ENCODE measurements at regions not wholly inside any gene's neighbourhood (a gene's known extent, or its start where the extent isn't known, plus 50 kb on each side); places are given as distances from the start of the nearest gene placed in this dataset.

- BruUV-seq (replicated peaks) = no TSS peak
- CTCF ChIA-PET = interaction anchor here (2.0 to 3.0 kb wide), 5 partner anchors 9 to 347 kb away, joined by 5 to 37 read pairs (median 11); no protein-coding TSS in a partner anchor
- POLR2A ChIA-PET = interaction anchor here (1.6 kb wide), 1 partner anchor 41 kb away, joined by 4 read pairs; no protein-coding TSS in a partner anchor
- Histone ChIP-seq H3K9ac (replicated peaks; ENCODE audit: extremely low read depth, insufficient read depth, low read length) (no peak overlapping the region), H3K4me2 (ENCODE audit: insufficient read depth, low read length) (no peak overlapping the region), H3K36me3 (ENCODE audit: control insufficient read depth in 2 of 2, extremely low read depth in 1 of 2, insufficient read depth in 2 of 2, low read length in 2 of 2) (no peaks in the 10 kb centered on the region), H3K79me2 (ENCODE audit: control insufficient read depth, insufficient read depth, low read length) (no peaks in the 10 kb centered on the region), H3K27me3 (ENCODE audit: control insufficient read depth in 2 of 2, insufficient read depth in 2 of 2, low read length in 2 of 2) (no peaks in the 10 kb centered on the region), H4K20me1 (replicated peaks; ENCODE audit: control insufficient read depth, extremely low read depth, insufficient read depth, low read length) (no peaks in the 10 kb centered on the region), H2AFZ (ENCODE audit: low read depth, low read length) (no peak overlapping the region), H3K4me1 (ENCODE audit: control insufficient read depth, extremely low read depth, insufficient read depth, low read length) (peaks cover 19% of the 10 kb centered on the region), H3K9me3 (replicated peaks; ENCODE audit: control insufficient read depth, insufficient read depth, low read length) (no peaks in the 10 kb centered on the region), H3K4me3 (replicated peaks in 1 of 3; ENCODE audit: insufficient read depth in 1 of 3, low read depth in 1 of 3, low read length in 3 of 3) (no peak overlapping the region), H3K27ac (ENCODE audit: insufficient read depth, low read depth, low read length) (no peak overlapping the region), H3K9me1 (replicated peaks; ENCODE audit: control insufficient read depth, extremely low read depth, insufficient read depth, low read length) (no peaks in the 10 kb centered on the region)
- dilution Hi-C loops (cut with MboI; ENCODE audit: extremely low pct_ligation_motif_present, low sequenced_read_pairs) (no loop called here), intact Hi-C loops (cut with micrococcal nuclease) (no loop called here)
- no peak for TF ChIP-seq POLR2A (IDR thresholded peaks at IDR 0.05; ENCODE audit: low read depth, low read length)
- TF ChIP-seq EZH2 (IDR thresholded peaks at IDR 0.05; ENCODE audit: borderline replicate concordance, low read depth, low read length, severe bottlenecking) = no peak
- TF ChIP-seq CTCF (IDR thresholded peaks at IDR 0.05; ENCODE audit: extremely low read depth in 1 of 2, insufficient read depth in 1 of 2, low read depth in 1 of 2, low read length in 2 of 2) = no peak
- no peak for TF ChIP-seq FOS (IDR thresholded peaks at IDR 0.05; ENCODE audit: borderline replicate concordance, insufficient read depth, low read length)
- no peak for TF ChIP-seq POLR2AphosphoS5 (IDR thresholded peaks at IDR 0.05; ENCODE audit: insufficient read depth, low read depth, low read length)
- TF ChIP-seq GATA2 (IDR thresholded peaks at IDR 0.05; ENCODE audit: insufficient read depth, insufficient read length, low read depth, low read length) = no peak
- no peak for TF ChIP-seq JUN (IDR thresholded peaks at IDR 0.05; ENCODE audit: borderline replicate concordance, insufficient read depth, insufficient read length, low read depth)
- TF ChIP-seq MAX (IDR thresholded peaks at IDR 0.05; ENCODE audit: insufficient read depth, insufficient read length) = no peak
- TF ChIP-seq MYC (IDR thresholded peaks at IDR 0.05; ENCODE audit: low read depth, low read length) = no peak
- FAIRE-seq = no peak
- DNase-seq (ENCODE audit: low read depth, low spot score) = no peak
Observed at GRCh38 chr3:170761103-170761502, 108.9 kb downstream of the RPL22L1 start.
